ENCODE measurements at regions not wholly inside any gene's neighbourhood (a gene's known extent, or its start where the extent isn't known, plus 50 kb on each side); places are given as distances from the start of the nearest gene placed in this dataset.
A peak's percentile ranks its signal among the peaks of the same experiment; 100 is the strongest.

DNA sequence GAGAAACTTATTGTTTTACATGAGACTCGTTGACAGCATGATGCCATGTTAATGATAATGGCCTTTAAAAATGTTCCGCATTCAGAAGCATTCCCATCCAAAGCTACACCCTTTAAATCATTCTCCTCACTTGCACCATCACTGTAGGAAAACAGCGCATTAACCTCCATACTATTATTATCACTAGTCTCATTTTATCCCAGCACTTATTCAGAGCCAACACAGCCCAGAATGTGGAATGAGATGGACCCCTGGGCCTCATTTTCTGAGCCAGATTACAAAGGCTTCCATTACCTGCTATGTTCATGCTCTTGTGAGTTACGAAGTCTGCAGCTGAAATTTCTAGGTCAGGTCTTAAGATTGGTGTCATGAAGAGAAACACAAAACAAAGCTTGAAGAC lies 159.4 kb downstream of the HS3ST3A1 start:
- no peak overlapping the region for H3K27ac ChIP-seq
- H3K4me3 ChIP-seq (ENCODE audit: low read depth, low read length) = no peak overlapping the region
- TF ChIP-seq CTCF (IDR thresholded peaks at IDR 0.05; ENCODE audit: low read depth, low read length) = no peak
- no peak for DNase-seq
- no peaks in the 10 kb centered on the region for H3K36me3 ChIP-seq
- H3K9me3 ChIP-seq (ENCODE audit: severe bottlenecking) = no peaks in the 10 kb centered on the region
- no peaks in the 10 kb centered on the region for H3K27me3 ChIP-seq (ENCODE audit: insufficient read depth, low read depth, severe bottlenecking)

GRCh38 chr17:13441873-13442272 lies 159.9 kb downstream of the HS3ST3A1 start:
- no peak for DNase-seq
- Histone ChIP-seq H3K4me3 (ENCODE audit: low read depth, low read length) (no peak overlapping the region), H3K36me3 (no peaks in the 10 kb centered on the region), H3K9me3 (ENCODE audit: severe bottlenecking) (no peaks in the 10 kb centered on the region), H3K27ac (no peak overlapping the region), H3K27me3 (ENCODE audit: insufficient read depth, low read depth, severe bottlenecking) (no peaks in the 10 kb centered on the region)
- TF ChIP-seq CTCF (IDR thresholded peaks at IDR 0.05; ENCODE audit: low read depth, low read length) = no peak

- TF ChIP-seq CTCF (IDR thresholded peaks at IDR 0.05; ENCODE audit: low read depth, low read length) = no peak
- no peak for DNase-seq
- H3K27ac ChIP-seq = no peak overlapping the region
- no peaks in the 10 kb centered on the region for H3K36me3 ChIP-seq
- no peaks in the 10 kb centered on the region for H3K27me3 ChIP-seq (ENCODE audit: insufficient read depth, low read depth, severe bottlenecking)
- H3K9me3 ChIP-seq (ENCODE audit: severe bottlenecking) = no peaks in the 10 kb centered on the region
- H3K4me3 ChIP-seq (ENCODE audit: low read depth, low read length) = no peak overlapping the region
Observed at GRCh38 chr17:13437966-13438779, 163.6 kb downstream of the HS3ST3A1 start.

DNA sequence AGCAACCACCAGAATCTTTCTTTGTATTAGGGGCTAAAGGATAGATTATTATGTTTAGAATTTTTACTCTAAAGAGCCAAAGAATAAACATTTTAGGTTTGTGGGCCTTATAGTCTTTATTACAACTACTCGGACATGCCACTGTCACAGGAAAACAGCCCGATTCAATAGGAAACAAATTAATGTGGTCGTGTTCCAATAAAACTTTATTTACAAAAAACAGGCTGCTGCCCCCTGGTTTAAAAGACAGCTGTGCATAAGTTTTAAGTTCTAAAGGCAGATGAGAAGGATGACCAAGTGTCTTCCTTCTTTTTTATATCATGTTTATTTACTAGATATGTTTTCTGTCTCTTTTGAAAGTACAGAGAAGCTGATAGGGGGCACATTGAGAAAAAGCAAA lies 166.5 kb downstream of the HS3ST3A1 start:
- Histone ChIP-seq H3K27ac (no peak overlapping the region), H3K4me3 (ENCODE audit: low read depth, low read length) (no peak overlapping the region), H3K36me3 (no peaks in the 10 kb centered on the region), H3K9me3 (ENCODE audit: severe bottlenecking) (no peaks in the 10 kb centered on the region), H3K27me3 (ENCODE audit: insufficient read depth, low read depth, severe bottlenecking) (no peaks in the 10 kb centered on the region)
- no peak for TF ChIP-seq CTCF (IDR thresholded peaks at IDR 0.05; ENCODE audit: low read depth, low read length)
- DNase-seq = no peak

DNA sequence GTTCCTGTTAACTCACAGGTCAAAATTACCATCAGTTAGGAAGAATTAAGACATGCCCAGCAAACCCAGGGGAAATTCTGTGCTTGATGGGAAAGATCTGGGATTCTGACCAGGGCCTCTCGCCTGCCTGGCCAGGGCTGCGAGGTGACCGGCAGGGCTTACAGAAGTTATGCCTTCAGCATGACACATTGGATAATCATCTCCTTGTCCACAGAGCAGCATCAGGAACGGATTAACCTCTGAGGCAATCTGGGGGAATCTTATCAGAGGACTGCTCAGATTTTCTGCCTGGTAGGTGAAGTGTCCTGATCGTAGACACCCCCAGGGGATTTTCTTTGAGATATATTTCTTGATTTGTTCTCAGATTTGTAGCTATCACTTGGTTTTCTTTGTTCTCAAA lies 172.5 kb downstream of the HS3ST3A1 start:
- Histone ChIP-seq H3K9me3 (ENCODE audit: severe bottlenecking) (no peaks in the 10 kb centered on the region), H3K27ac (no peak overlapping the region), H3K36me3 (no peaks in the 10 kb centered on the region), H3K4me3 (ENCODE audit: low read depth, low read length) (no peak overlapping the region), H3K27me3 (ENCODE audit: insufficient read depth, low read depth, severe bottlenecking) (no peaks in the 10 kb centered on the region)
- no peak for TF ChIP-seq CTCF (IDR thresholded peaks at IDR 0.05; ENCODE audit: low read depth, low read length)
- DNase-seq = peak; percentile 66

DNA sequence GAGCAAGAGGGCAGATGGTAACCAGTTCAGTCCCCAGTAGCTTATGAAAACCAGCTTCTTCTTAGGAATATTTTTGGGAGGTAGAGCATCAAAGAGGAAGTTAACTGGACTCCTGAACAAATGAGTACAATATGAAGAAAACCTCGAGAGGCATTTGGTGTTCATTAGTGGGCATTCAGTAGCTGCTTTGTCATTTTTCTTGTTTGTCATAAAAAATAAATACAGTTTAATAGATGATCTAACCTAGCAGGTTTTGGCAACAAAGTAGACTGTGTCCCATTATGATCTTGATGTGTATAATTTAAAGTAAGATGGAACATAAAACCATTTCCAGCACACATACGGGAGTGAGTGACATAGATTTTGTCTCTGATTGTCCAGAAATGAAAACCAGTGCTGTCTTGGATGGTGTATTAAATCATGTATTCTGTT lies 173.1 kb downstream of the HS3ST3A1 start:
- H3K4me3 ChIP-seq (ENCODE audit: low read depth, low read length) = no peak overlapping the region
- H3K27me3 ChIP-seq (ENCODE audit: insufficient read depth, low read depth, severe bottlenecking) = no peaks in the 10 kb centered on the region
- H3K27ac ChIP-seq = no peak overlapping the region
- H3K9me3 ChIP-seq (ENCODE audit: severe bottlenecking) = no peaks in the 10 kb centered on the region
- H3K36me3 ChIP-seq = no peaks in the 10 kb centered on the region
- DNase-seq = no peak
- no peak for TF ChIP-seq CTCF (IDR thresholded peaks at IDR 0.05; ENCODE audit: low read depth, low read length)
